Fibroblast of villous mesenchyme (primary cell): ENCODE measurements at regions not wholly inside any gene's neighbourhood (a gene's known extent, or its start where the extent isn't known, plus 50 kb on each side); places are given as distances from the start of the nearest gene placed in this dataset.

Source experiments
- DNase-seq: peaks from one replicate; pipeline ENCODE4 v3.0.0-alpha.2; 2010; ENCODE audit warnings: low read depth
- H3K4me3 ChIP-seq: 2 replicates; pipeline ENCODE4 v1.5.1; 2011; ENCODE audit warnings: low read depth, mild to moderate bottlenecking, low read length
- CTCF ChIP-seq: IDR thresholded peaks from 2 replicates; pipeline ENCODE4 v1.5.1; 2012; ENCODE audit warnings: low read depth, mild to moderate bottlenecking, low read length; ENCODE audit not compliant: insufficient read depth

- H3K4me3 ChIP-seq = no peak overlapping the region
- no peak for TF ChIP-seq CTCF
- no peak for DNase-seq
Measured at GRCh38 chr7:26007510-26007909, 144.5 kb upstream of the NFE2L3 start.

GRCh38 chr7:26008428-26008827 is 143.6 kb upstream of the NFE2L3 start:
- no peak for TF ChIP-seq CTCF
- H3K4me3 ChIP-seq = no peak overlapping the region
- DNase-seq = no peak

- no peak for TF ChIP-seq CTCF
- no peak overlapping the region for H3K4me3 ChIP-seq
- DNase-seq = no peak
Measured at GRCh38 chr7:26011039-26011696, 140.8 kb upstream of the NFE2L3 start.

GRCh38 chr7:26013551-26014083 is 138.4 kb upstream of the NFE2L3 start:
- TF ChIP-seq CTCF = no peak
- no peak for DNase-seq
- no peak overlapping the region for H3K4me3 ChIP-seq

- no peak overlapping the region for H3K4me3 ChIP-seq
- TF ChIP-seq CTCF = no peak
- no peak for DNase-seq
Measured at GRCh38 chr7:26022982-26023381, 129.0 kb upstream of the NFE2L3 start.

- DNase-seq = no peak
- no peak for TF ChIP-seq CTCF
- no peak overlapping the region for H3K4me3 ChIP-seq
Measured at GRCh38 chr7:26029911-26030310, 122.1 kb upstream of the NFE2L3 start.

GRCh38 chr7:26034391-26034790 is 117.6 kb upstream of the NFE2L3 start:
- DNase-seq = no peak
- TF ChIP-seq CTCF = no peak

More at GRCh38 chr7:26034391-26034790, 117.6 kb upstream of the NFE2L3 start:
- H3K4me3 ChIP-seq = no peak overlapping the region
